K562 (cell line): ENCODE measurements at regions not wholly inside any gene's neighbourhood (a gene's known extent, or its start where the extent isn't known, plus 50 kb on each side); places are given as distances from the start of the nearest gene placed in this dataset.

ENCODE experiments used
- BCL6 ChIP-seq: fragments of 250-450 bp; sonication (Bioruptor Pico); IDR thresholded peaks from 2 replicates; pipeline ENCODE4 v1.4.0; 2020
- C11orf30 ChIP-seq: fragments of 450-650 bp; IDR thresholded peaks from 2 replicates; pipeline ENCODE4 v1.6.1; 2016; ENCODE audit warnings: low read depth, mild to moderate bottlenecking
- FUS ChIP-seq: fragments of 200-400 bp; formaldehyde crosslinking; optimal IDR thresholded peaks from 2 replicates; pipeline ENCODE3; 2017; ENCODE audit warnings: low read depth, low read length
- GTF2F1 ChIP-seq: IDR thresholded peaks from 2 replicates; pipeline ENCODE4 v1.6.1; 2011; ENCODE audit warnings: low read depth, low read length, improper control_type of control experiment
- MAFG ChIP-seq: fragments of 450-650 bp; conservative IDR thresholded peaks from 2 replicates; pipeline ENCODE4 v1.6.1; 2016; ENCODE audit warnings: missing genetic modification characterization, missing compliant biosample characterization
- MAFK ChIP-seq: IDR thresholded peaks from 2 replicates; pipeline ENCODE4 v1.6.1; 2011; ENCODE audit warnings: low read length, improper control_type of control experiment
- MEIS2 ChIP-seq: fragments of 450-650 bp; IDR thresholded peaks from 2 replicates; pipeline ENCODE4 v1.6.1; 2014; ENCODE audit warnings: mild to moderate bottlenecking; ENCODE audit not compliant: partially characterized antibody
- NR2C1 ChIP-seq, 2 experiments: fragments of 450-650 bp; IDR thresholded peaks; 2 replicates each; pipeline ENCODE4 v1.6.1; 2017; ENCODE audit warnings: mild to moderate bottlenecking in 2 of 2, antibody characterized with exemption in 1 of 2, inconsistent platforms in 1 of 2, missing compliant biosample characterization in 1 of 2, missing genetic modification characterization in 1 of 2
- POLR2B ChIP-seq: fragments of 450-650 bp; IDR thresholded peaks from 2 replicates; pipeline ENCODE4 v1.6.1; 2018; ENCODE audit warnings: low read depth; ENCODE audit not compliant: partially characterized antibody
- POLR2H ChIP-seq: IDR thresholded peaks from 2 replicates; pipeline ENCODE4 v1.6.1; 2016; ENCODE audit warnings: missing genetic modification characterization, low read depth, mild to moderate bottlenecking, control low read depth, missing compliant biosample characterization, moderate library complexity
- PTBP1 ChIP-seq: fragments of 200-400 bp; formaldehyde crosslinking; IDR thresholded peaks from 2 replicates; pipeline ENCODE4 v1.6.1; 2017; ENCODE audit warnings: low read depth, low read length
- ZBTB17 ChIP-seq: fragments of 450-650 bp; formaldehyde crosslinking; IDR thresholded peaks from 2 replicates; pipeline ENCODE4 v1.4.0; 2020; ENCODE audit warnings: mild to moderate bottlenecking
- ZC3H4 ChIP-seq: sonication (generic); formaldehyde crosslinking; IDR thresholded peaks from 2 replicates; pipeline ENCODE4 v1.9.0; 2021; ENCODE audit warnings: missing genetic modification reagents, borderline replicate concordance
- ZNF133 ChIP-seq: fragments of 250-450 bp; sonication (Bioruptor Pico); IDR thresholded peaks from 2 replicates; pipeline ENCODE4 v1.4.0; 2020; ENCODE audit warnings: mild to moderate bottlenecking
- ZNF143 ChIP-seq: sonication (generic); formaldehyde crosslinking; IDR thresholded peaks from 2 replicates; pipeline ENCODE4 v1.9.0; 2022; ENCODE audit warnings: mild to moderate bottlenecking, missing genetic modification reagents
- ZNF76 ChIP-seq: fragments of 250-450 bp; sonication (Bioruptor Pico); IDR thresholded peaks from 2 replicates; pipeline ENCODE4 v1.4.0; 2020; ENCODE audit warnings: mild to moderate bottlenecking, moderate library complexity, borderline replicate concordance
- TF ChIP-seq, protein P1 (sequence below), 2 experiments: fragments of 200-800 bp in 1 of 2; sonication (Bioruptor generic) in 1 of 2; sonication (generic) in 1 of 2; formaldehyde crosslinking in 1 of 2; IDR thresholded peaks in 1 of 2; conservative IDR thresholded peaks in 1 of 2; 2 replicates each; pipeline versions ENCODE4 v1.5.0 to v1.6.1; 2016 to 2020; ENCODE audit warnings: missing compliant biosample characterization in 1 of 2, missing genetic modification characterization in 1 of 2, missing genetic modification reagents in 1 of 2
- TF ChIP-seq, protein P2 (sequence below): fragments of 450-650 bp; formaldehyde crosslinking; IDR thresholded peaks from 2 replicates; pipeline ENCODE4 v1.4.0; 2020; ENCODE audit warnings: mild to moderate bottlenecking, moderate library complexity
- TF ChIP-seq, protein P3 (sequence below): fragments of 450-650 bp; formaldehyde crosslinking; IDR thresholded peaks from 2 replicates; pipeline ENCODE4 v1.4.0; 2020; ENCODE audit warnings: mild to moderate bottlenecking, moderate library complexity
- TF ChIP-seq, protein P4 (sequence below): fragments of 150-350 bp; conservative IDR thresholded peaks from 2 replicates; pipeline ENCODE4 v1.6.1; 2014; ENCODE audit warnings: low read length

GRCh38 chr10:89078724-89079672 lies 88.4 kb downstream of the FAS start (continued):
- TF ChIP-seq, protein P1, sequence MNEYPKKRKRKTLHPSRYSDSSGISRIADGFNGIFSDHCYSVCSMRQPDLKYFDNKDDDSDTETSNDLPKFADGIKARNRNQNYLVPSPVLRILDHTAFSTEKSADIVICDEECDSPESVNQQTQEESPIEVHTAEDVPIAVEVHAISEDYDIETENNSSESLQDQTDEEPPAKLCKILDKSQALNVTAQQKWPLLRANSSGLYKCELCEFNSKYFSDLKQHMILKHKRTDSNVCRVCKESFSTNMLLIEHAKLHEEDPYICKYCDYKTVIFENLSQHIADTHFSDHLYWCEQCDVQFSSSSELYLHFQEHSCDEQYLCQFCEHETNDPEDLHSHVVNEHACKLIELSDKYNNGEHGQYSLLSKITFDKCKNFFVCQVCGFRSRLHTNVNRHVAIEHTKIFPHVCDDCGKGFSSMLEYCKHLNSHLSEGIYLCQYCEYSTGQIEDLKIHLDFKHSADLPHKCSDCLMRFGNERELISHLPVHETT (CRISPR knock-in tag; conservative IDR thresholded peaks at IDR 0.05 in 1 of 2, IDR thresholded peaks at IDR 0.05 in 1 of 2), result peak in 1 of 2 experiments; percentile 81; a peak in 2 of 4 replicates
- TF ChIP-seq C11orf30 (0 out of 2 replicates have a peak, but pooled peaks have one; percentile 16), NR2C1 (IDR thresholded peaks at IDR 0.05) (no peak), NR2C1 (tag; IDR thresholded peaks at IDR 0.05) (no peak), GTF2F1 (no peak), PTBP1 (no peak), ZNF76 (CRISPR knock-in tag) (0 out of 2 replicates have a peak, but pooled peaks have one; percentile 29), BCL6 (CRISPR knock-in tag) (no peak), MAFK (no peak), POLR2B (no peak), ZC3H4 (CRISPR knock-in tag) (no peak), MEIS2 (no peak), ZNF143 (CRISPR knock-in tag) (no peak), MAFG (tag) (peak; percentile 84), POLR2H (tag) (no peak), ZNF133 (CRISPR knock-in tag) (no peak), ZBTB17 (CRISPR knock-in tag) (0 out of 2 replicates have a peak, but pooled peaks have one; percentile 41), FUS (no peak)
- TF ChIP-seq, protein P2, sequence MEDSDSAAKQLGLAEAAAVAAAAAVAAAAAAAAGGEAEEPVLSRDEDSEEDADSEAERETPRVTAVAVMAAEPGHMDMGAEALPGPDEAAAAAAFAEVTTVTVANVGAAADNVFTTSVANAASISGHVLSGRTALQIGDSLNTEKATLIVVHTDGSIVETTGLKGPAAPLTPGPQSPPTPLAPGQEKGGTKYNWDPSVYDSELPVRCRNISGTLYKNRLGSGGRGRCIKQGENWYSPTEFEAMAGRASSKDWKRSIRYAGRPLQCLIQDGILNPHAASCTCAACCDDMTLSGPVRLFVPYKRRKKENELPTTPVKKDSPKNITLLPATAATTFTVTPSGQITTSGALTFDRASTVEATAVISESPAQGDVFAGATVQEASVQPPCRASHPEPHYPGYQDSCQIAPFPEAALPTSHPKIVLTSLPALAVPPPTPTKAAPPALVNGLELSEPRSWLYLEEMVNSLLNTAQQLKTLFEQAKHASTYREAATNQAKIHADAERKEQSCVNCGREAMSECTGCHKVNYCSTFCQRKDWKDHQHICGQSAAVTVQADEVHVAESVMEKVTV, result peak; percentile 26; the same call in 1 of the 2 replicates
- TF ChIP-seq, protein P3, sequence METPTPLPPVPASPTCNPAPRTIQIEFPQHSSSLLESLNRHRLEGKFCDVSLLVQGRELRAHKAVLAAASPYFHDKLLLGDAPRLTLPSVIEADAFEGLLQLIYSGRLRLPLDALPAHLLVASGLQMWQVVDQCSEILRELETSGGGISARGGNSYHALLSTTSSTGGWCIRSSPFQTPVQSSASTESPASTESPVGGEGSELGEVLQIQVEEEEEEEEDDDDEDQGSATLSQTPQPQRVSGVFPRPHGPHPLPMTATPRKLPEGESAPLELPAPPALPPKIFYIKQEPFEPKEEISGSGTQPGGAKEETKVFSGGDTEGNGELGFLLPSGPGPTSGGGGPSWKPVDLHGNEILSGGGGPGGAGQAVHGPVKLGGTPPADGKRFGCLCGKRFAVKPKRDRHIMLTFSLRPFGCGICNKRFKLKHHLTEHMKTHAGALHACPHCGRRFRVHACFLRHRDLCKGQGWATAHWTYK (CRISPR knock-in tag), result 0 out of 2 replicates have a peak, but pooled peaks have one; percentile 48
- TF ChIP-seq, protein P4, sequence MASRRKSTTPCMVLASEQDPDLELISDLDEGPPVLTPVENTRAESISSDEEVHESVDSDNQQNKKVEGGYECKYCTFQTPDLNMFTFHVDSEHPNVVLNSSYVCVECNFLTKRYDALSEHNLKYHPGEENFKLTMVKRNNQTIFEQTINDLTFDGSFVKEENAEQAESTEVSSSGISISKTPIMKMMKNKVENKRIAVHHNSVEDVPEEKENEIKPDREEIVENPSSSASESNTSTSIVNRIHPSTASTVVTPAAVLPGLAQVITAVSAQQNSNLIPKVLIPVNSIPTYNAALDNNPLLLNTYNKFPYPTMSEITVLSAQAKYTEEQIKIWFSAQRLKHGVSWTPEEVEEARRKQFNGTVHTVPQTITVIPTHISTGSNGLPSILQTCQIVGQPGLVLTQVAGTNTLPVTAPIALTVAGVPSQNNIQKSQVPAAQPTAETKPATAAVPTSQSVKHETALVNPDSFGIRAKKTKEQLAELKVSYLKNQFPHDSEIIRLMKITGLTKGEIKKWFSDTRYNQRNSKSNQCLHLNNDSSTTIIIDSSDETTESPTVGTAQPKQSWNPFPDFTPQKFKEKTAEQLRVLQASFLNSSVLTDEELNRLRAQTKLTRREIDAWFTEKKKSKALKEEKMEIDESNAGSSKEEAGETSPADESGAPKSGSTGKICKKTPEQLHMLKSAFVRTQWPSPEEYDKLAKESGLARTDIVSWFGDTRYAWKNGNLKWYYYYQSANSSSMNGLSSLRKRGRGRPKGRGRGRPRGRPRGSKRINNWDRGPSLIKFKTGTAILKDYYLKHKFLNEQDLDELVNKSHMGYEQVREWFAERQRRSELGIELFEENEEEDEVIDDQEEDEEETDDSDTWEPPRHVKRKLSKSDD, result no peak
